ENCODE measurements at regions not wholly inside any gene's neighbourhood (a gene's known extent, or its start where the extent isn't known, plus 50 kb on each side); places are given as distances from the start of the nearest gene placed in this dataset.

- TF ChIP-seq CTCF (conservative IDR thresholded peaks at IDR 0.05; ENCODE audit: low read depth, low read length) (no peak), EZH2 (IDR thresholded peaks at IDR 0.05; ENCODE audit: low read length, unreplicated experiment) (no peak), EZH2phosphoT487 (IDR thresholded peaks at IDR 0.05; ENCODE audit: borderline replicate concordance, low read length) (no peak)
These were observed 53.1 kb upstream of the ULK4 start for GRCh38 chr3:42014921-42015533.

Data from PC-3 (cell line).